ENCODE measurements at regions not wholly inside any gene's neighbourhood (a gene's known extent, or its start where the extent isn't known, plus 50 kb on each side); places are given as distances from the start of the nearest gene placed in this dataset.
A peak's percentile ranks its signal among the peaks of the same experiment; 100 is the strongest.

DNA sequence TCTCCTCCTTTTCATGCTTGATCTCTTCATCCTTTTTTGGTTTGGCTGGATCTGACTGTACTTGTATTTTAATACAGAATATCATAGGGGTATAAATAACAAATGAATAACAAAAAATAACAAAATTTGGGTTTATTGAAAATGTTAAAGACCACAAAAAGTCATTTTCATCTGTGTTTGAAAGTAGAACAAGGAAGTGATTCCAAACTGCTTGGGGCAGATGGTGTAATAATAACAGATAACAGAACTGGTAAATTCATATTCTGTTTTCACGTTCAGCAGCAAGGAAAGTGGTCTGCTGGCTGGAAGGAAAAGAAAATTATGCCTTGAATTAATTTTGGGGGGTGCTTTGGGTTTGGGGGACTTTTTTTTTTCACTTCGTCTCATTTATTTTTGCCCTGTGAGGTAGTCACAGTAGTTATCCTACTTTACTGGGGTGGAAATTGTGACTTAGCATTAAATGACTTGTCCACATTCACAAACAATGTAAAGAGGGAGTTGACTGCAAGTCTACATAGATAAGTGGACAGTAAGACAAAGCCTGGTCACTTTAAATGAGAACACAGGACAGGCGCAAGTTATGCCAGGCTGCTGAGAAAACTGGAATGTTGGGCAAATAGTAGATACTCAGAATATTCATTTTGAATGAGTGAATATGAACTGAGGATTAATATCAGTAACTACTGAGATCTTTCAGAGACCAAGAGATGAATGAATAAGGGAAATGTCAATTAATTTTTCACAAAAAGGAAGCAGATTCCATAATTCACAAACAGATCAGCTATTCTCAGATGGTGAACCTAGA lies 193.9 kb upstream of the CITED2 start:
- no peak for DNase-seq (ENCODE audit: low spot score)

DNA sequence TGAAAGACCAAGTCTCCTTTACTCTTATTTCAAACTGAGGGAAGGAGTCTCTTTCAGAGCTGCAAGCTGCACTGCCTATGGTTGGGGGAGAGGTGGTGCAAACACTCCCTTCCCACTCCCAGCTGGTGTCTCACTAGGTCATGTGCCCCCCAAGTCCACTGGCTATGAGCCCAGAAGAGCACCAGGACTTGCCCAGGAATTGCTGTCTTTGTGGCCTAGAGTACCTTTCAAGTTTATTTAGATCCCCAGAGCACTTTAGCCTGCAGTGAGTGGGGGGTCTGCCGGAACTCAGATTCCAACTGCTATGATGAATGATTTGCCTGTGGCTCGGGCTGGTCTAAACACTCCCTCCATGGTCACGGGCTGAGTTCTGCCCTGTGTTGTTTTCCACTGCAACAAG lies 192.6 kb upstream of the CITED2 start:
- no peak for DNase-seq (ENCODE audit: low spot score)

DNA sequence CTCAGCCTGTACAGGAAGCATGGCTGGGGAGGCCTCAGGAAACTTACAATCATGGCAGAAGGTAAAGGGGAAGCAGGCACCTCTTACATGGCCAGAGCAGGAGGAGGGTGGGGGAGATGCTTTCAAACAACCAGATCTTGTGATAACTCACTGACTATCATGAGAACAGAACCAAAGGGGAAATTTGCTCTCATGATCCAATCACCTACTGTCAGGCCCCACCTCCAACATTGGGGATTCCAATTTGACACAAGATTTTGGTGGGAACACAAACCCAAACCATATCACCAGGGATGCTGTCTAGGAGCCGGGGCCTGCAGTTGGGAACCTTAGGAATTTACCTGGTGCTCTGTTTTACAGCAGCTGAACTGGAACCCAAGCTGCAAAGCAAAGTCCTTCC lies 191.1 kb upstream of the CITED2 start:
- DNase-seq (ENCODE audit: low spot score): no peak

DNA sequence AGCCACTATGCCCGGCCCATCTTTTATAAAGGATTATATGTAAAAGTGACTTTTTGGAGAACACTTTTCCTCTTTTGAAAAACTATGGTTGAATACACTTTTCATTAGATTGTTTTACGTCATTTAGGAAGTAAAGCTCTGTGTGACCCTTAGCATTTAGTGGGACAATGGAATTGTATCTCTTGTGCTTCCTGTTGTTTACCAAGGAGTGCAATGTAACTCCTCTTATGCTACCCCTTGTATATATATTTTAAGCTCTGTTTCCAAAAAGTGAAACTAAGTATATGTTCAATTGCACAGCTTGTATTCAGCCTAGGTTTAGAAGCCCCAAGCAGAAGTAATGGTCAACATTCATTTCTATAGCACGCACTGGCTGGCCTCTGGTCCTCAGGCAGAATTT lies 183.1 kb upstream of the CITED2 start:
- DNase-seq (ENCODE audit: low spot score): no peak

DNA sequence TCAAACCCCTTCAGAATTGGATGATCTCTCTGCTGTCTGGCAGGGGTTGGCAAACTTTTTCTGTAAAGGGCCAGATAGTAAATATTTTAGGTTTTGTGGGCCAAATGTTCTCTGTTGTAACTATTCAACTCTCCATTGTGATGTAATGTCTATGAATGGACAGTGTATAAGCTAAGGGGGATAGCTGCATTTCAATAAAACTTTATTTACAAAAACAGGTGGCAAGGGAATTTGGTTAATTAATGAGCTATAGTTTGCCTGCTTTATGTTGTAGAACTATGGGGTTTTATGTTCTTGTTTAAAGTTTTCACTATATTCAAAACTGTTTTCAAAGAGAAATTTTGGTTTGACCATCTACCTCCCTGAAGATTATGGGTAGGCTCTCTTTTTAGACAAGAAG lies 182.1 kb upstream of the CITED2 start:
- DNase-seq (ENCODE audit: low spot score): no peak

DNA sequence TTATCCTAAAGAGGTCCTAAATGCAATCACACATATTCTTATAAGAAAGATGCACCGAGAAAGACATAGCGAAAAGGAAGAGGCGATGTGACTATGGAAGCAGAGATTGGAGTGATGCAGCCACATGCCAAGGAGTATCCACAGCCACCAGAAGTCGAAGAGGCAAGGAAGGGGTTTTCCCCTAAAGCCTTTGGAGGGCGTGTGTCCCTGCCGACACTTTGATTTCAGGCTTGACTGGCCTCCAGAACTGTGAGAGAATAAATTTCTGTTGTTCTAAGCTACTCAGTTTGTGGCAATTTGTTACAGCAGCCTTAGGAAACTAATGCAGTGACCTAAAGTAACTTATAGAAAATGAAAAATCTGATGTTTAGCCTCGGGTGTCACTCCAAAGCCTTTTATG lies 179.5 kb upstream of the CITED2 start:
- no peak for DNase-seq (ENCODE audit: low spot score)

DNA sequence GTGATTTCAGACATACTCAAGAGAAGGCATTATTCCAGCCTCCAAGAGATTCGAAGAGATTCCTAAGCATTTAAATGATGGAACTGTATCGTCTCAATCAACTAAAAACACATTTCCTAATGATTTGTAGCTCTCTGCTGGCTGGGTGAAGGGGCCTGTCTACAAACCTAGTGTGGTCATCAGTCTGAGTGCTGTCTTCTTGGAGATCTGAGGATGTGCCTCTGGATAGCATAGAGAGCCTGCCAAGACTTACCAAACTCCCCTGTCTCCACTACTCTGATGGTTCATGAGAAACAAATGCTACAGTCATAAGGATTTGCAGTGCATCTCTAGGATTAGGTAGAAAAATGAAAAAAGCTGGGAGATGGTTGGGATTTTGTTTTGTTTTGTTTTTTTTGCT lies 176.9 kb upstream of the CITED2 start:
- no peak for DNase-seq (ENCODE audit: low spot score)

DNA sequence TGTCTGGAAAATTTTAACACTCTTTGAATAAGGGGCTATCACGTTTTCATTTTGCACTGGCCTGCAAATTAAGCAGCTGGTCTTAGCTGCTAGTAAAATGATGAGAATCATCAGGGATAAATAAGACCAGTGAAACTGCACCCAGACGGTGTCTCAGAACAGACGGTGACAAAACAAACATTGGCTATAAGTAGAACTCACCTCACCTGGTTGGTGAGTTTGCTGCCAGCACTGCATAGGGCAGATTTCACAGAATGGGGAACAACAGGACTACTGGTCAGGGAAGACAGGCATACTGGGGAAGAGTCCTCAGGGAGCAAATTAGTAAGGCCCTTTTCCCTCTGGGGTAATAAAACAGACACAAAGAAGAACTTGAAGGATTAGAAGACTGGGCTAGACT lies 175.9 kb upstream of the CITED2 start:
- DNase-seq (ENCODE audit: low spot score): no peak

- no peak for DNase-seq (ENCODE audit: low spot score)
These were observed 175.2 kb upstream of the CITED2 start for GRCh38 chr6:139549561-139550070.

DNA sequence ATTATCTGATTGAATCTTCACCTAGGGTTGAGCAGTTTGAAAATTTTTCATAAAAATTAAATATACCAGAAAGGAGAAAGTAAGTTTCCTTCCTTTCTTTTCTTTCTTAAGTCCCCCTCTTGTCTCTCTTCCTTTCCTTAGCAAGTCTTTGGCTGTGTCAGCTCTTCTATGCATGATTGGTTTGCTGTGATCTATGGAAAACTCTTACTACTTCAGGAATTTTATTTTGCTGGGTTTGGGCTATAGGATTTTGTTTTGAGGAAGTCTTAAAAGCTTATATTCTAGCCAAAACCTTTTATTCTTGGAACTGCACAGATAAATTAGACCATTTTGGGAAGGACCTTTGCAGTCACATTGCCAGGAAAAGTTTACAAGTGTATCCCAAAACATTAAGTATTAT lies 173.4 kb upstream of the CITED2 start:
- DNase-seq (ENCODE audit: low spot score): no peak

DNA sequence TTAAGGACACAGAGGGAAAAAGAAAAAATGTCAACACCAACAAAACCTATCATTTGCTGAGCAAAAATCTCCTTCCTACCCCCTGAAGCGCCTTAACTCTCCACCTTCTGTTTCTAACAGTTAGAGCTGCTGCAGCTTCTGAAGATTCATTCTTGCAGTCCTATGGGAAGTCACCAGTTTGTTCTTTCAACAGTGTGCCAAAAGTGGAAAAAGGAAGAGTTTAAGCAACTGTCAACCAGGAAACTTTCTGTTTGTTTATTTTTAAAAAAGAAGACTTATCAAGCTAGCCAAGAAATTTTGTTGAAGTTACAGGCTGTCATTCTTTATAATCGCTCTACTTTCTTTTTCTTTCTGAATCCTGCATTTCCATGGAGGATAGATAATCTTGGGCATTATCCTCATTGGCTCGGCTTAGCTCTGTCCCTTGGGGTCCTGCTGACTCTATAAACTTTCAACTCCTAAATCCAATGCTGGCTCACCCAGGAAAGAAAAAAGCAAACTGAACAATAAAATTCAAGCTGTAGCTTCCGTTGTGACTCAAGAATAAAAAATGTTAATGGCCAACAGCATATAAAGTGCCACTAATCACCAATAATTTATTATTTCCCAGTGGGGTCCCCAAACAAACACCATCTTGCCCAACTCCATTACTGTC lies 172.8 kb upstream of the CITED2 start:
- no peak for DNase-seq (ENCODE audit: low spot score)

GRCh38 chr6:139546106-139546472 lies 171.6 kb upstream of the CITED2 start:
- no peak for DNase-seq (ENCODE audit: low spot score)

DNA sequence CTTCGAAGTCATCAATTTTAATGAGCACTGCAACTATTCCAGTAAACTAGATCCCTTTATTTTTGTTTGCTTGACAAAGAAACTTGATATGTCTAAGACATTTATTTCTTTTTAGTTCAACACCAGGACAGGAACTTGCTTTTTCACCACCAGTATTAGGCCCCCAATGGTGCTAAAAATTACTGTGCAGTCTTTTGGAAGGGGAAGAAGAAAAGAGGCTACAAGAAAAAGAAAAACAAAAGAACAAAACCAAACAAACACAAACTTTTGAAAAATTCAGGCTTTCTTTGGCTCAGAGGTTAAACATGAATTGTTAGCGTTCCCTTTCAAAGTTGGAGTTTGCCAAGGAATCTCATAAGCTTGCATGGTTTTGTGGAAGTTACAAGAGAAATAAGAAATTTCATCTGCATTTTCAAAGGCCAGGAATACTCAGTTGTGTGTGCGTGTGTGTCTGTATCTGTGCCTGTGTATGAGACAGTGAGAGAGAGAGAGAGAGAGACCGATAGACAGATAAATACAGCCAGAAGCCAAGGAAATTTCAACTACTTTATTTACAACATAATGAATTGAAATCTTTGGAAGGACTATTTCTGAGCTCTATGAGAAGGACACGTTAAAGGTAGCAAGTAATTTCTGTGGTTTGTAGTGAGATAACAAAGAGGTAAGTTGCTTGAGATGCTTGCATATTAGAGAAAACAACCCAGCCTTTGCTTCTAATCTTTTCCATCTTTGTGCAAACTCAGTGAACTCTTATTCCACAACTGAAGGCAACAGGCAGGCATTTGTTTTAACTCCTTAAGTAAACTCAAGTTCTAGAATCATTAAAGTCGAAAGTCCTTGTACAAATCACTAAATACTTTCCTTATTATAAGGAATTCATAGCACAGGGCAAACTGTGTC lies 171.0 kb upstream of the CITED2 start:
- DNase-seq (ENCODE audit: low spot score): no peak

DNA sequence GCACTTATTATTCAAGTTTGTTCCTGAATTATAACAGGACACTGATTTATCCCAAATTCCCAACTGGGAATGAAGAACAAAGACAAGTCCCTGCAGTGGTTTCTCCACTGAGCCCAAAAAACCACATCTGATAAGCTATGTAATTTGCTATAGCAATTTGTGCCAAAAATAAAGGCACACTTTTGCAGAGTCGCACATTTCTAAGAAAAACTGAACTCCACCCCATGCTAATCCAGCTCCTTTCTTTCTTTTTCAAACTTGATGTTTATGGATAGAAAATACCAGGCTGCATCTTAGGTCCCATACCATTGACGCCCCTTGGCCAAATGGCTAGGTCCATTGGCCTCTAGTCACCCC lies 170.2 kb upstream of the CITED2 start:
- no peak for DNase-seq (ENCODE audit: low spot score)

DNA sequence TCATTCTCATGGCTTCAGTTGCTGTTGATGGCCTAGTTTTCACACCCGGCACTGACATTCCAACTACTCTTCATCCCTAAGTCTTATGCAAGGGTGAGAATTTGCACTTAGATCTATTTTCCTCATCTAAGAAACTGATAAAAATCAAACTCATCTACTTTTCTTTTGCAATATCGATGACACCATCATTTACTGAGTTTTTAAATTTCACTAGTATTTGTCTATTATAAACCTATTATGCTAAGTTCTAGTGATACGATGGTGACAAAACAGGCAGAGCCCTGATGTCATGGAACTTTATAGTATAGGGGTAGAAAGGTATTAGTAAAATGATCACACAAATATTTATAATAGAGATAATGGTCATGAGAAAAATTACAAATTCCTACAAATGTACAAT lies 167.9 kb upstream of the CITED2 start:
- DNase-seq (ENCODE audit: low spot score): no peak

- no peak for DNase-seq (ENCODE audit: low spot score)
These were observed 166.4 kb upstream of the CITED2 start for GRCh38 chr6:139540894-139541293.

DNA sequence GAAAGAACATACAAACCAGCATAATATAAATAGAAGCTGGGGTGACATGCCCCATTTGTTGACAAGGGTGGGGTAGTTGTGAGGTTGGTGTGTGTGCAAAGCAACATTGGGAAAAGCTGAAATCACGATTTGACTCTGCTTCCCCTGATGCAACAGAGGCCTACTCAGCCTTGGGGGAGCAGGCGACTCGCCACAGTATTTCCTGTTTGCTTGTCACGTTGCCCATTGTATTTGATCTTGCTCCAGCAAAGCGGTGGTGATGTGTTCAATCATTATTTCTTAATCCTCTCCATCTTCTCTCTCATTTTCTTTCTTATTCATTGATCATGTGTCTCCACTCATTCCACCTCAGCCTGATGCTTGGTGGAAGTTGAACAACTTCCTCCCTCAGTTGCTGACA lies 165.8 kb upstream of the CITED2 start:
- DNase-seq (ENCODE audit: low spot score): peak; percentile 74

- peak; percentile 10 for DNase-seq (ENCODE audit: low spot score)
These were observed 165.4 kb upstream of the CITED2 start for GRCh38 chr6:139539852-139540251.

DNA sequence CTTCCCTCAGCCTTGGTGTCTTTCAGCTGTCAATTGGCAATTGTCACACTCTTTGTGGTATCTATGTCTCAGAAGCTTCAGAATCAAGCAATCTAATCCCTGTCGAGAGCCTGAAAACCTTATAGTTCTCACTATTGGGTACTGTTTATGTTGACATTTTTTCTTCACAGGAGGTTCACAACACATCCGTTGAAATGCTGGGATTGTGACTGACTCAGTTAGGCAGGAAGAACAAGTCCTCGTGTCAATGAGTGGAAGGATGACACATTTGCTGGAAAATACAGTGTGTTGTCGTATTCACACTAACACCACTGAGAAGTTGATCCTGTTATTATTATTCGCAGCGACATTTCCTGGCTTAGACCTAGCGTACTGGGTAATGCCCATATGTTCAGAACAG lies 163.9 kb upstream of the CITED2 start:
- DNase-seq (ENCODE audit: low spot score): no peak

DNA sequence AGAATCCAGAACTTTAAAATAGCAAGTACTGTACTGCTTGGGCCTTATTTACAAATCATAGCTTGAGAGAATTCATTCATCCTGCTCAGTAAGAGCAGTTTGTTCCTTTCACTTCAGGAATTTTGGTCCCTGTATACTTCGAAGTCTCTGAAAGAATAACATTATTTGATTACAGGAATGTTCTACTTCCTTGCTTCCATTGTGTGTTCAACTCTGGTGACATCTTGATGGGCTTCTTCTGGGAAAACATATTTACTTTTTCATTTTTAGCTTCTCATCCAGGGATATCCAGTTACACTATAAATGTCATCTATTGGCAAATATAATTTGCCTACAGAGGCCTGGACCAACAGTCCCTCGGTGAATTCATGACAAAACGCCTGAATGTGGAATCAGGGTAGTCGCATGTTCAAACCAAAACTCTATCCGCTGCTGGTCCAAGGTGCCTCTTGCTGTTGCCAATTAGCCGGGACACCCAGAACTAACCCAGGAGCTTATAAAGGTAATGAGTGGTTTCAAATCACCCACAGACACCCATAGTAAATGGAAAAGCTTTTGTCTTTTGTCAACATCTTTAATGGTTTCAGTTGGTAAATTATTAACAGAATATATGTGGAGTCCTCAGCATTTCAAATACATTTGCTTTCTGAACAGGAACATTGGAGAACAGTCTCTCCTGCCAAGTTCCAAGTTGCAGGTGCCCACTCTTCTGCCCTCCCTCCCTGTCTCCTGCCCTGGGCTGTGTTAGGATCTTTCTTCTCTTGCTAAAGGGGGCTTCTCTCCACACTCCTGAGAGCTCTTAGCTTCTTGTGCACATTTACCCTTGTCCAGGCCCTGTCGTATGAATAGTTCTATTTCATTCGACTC lies 162.5 kb upstream of the CITED2 start:
- DNase-seq (ENCODE audit: low spot score): no peak

DNA sequence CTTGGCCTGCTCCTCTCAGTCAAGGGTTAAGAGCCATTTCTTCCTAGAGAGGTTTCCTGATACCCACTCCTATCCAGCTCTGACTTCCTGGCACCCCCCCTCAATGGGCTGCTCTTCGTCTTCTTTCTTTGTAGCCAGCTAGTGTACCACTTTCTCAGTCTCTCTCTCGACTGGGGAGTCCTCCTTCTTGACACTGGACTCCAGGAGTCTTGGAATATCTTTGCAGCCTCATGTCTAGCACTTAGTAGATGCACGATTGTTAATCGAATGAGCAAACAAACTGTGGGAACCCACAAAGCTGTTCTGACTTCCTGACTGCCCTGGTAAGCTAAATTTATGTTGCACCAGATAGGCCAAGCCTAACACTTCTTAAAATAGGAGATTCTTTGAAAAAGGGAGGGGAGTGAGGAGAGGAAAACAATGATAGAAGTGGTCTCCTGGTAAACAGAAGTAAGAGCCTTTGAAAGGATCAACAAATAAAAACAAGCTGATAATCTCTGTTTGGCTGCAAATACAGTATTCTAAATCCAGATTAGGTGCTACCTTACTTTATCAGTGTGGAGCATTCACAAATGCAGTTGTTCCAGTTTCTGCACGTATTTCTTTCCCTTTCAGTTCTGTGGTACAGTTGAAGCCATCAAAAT lies 160.1 kb upstream of the CITED2 start:
- peak; percentile 58 for DNase-seq (ENCODE audit: low spot score)

All from CD4-positive, alpha-beta T cell treated with Interleukin-2 at 100 ng/mL for 4 hours (primary cell).